GM19438 (cell line): ENCODE measurements at regions not wholly inside any gene's neighbourhood (a gene's known extent, or its start where the extent isn't known, plus 50 kb on each side); places are given as distances from the start of the nearest gene placed in this dataset.
A peak's percentile ranks its signal among the peaks of the same experiment; 100 is the strongest.
"Not testable (repeated sequence)": the region's sequence is repeated elsewhere in the genome, so short reads cannot be mapped to it uniquely, and the experiment has no call there.

Experiments used
- ATAC-seq: cut with Tn5 transposase; IDR thresholded peaks from one replicate; pipeline ENCODE4 v1.9.1; 2021; ENCODE audit warnings: low read depth; ENCODE audit not compliant: unreplicated experiment

- ATAC-seq: not testable (repeated sequence)
Measured at GRCh38 chr1:144031550-144031949, 59.8 kb upstream of the FAM72C start.

GRCh38 chr1:144026022-144026421, 54.2 kb upstream of the FAM72C start:
- ATAC-seq: peak; percentile 68

- not testable (repeated sequence) for ATAC-seq
Measured at GRCh38 chr1:144021690-144022384, 50.1 kb upstream of the FAM72C start.
